DOHH2 (cell line): ENCODE measurements at regions not wholly inside any gene's neighbourhood (a gene's known extent, or its start where the extent isn't known, plus 50 kb on each side); places are given as distances from the start of the nearest gene placed in this dataset.

Experiments used
- EZH2phosphoT487 ChIP-seq: fragments of 200-600 bp; sonication (generic); IDR thresholded peaks from 2 replicates; pipeline ENCODE4 v1.6.1; 2017; ENCODE audit warnings: borderline replicate concordance, mild to moderate bottlenecking, antibody characterized with exemption, low read length, moderate library complexity, mixed read lengths
- TF ChIP-seq, protein P1 (sequence below): fragments of 200-600 bp; sonication (generic); IDR thresholded peaks from one replicate; pipeline ENCODE4 v1.5.1; 2014; ENCODE audit warnings: antibody characterized with exemption, mild to moderate bottlenecking, low read depth, low read length; ENCODE audit not compliant: poor library complexity, severe bottlenecking

DNA sequence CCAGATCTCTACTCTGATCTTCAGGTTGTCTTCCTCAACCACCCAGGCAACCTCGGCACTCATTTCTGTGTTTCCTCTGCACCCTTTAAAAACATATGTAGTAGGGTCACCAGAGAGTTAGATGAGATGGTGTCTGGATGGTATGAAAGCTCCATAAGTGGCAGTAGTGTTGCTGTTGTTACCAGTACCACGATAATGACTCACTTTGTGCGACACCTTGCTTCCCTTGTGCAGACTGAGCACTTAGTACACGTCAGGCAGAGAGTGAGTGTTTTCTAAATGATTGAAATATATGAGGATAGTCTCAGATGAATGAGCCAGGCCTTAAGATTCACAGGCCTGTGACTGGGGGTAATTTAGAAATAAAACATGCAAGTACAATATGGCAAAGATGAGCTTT lies 188.7 kb downstream of the MAF start:
- TF ChIP-seq EZH2phosphoT487: no peak
- TF ChIP-seq, protein P1, sequence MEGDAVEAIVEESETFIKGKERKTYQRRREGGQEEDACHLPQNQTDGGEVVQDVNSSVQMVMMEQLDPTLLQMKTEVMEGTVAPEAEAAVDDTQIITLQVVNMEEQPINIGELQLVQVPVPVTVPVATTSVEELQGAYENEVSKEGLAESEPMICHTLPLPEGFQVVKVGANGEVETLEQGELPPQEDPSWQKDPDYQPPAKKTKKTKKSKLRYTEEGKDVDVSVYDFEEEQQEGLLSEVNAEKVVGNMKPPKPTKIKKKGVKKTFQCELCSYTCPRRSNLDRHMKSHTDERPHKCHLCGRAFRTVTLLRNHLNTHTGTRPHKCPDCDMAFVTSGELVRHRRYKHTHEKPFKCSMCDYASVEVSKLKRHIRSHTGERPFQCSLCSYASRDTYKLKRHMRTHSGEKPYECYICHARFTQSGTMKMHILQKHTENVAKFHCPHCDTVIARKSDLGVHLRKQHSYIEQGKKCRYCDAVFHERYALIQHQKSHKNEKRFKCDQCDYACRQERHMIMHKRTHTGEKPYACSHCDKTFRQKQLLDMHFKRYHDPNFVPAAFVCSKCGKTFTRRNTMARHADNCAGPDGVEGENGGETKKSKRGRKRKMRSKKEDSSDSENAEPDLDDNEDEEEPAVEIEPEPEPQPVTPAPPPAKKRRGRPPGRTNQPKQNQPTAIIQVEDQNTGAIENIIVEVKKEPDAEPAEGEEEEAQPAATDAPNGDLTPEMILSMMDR: no peak
